Activated T-helper 1 cell treated with anti-CD3 and anti-CD28 coated beads, Interleukin-2, amount 50 U/mL, for 16 hours (primary cell): ENCODE measurements at regions not wholly inside any gene's neighbourhood (a gene's known extent, or its start where the extent isn't known, plus 50 kb on each side); places are given as distances from the start of the nearest gene placed in this dataset.

Source experiments
- DNase-seq, 2 donors: peaks; one replicate each; pipeline ENCODE4 v3.0.0-alpha.2; 2020; ENCODE audit warnings: low read depth in 1 of 2, low spot score in 1 of 2

GRCh38 chr10:129165076-129165720 lies 301.8 kb upstream of the MGMT start:
- no peak for DNase-seq

GRCh38 chr10:129165770-129166169 lies 301.3 kb upstream of the MGMT start:
- DNase-seq, result no peak

DNA sequence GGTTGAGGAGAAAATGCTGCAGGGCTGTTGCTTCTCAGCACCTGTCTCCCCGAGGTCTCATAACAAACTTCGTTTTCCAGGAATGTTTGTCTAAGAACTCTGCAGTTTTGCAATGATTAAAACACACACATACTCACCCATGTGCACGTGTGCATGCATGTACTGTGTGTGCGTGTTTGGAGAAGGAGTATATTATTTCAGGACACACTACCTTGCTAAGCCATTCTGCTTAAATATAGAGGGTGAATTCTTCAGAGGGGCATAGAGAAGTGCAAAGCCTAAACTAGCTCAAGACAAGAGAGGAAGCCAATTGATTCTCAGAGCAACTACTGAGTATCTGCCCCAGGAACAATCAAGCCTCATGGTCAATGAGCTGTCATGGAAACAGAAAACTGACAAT lies 298.4 kb upstream of the MGMT start:
- DNase-seq, result no peak

- DNase-seq, result no peak
These were observed 297.9 kb upstream of the MGMT start for GRCh38 chr10:129169115-129169514.

DNA sequence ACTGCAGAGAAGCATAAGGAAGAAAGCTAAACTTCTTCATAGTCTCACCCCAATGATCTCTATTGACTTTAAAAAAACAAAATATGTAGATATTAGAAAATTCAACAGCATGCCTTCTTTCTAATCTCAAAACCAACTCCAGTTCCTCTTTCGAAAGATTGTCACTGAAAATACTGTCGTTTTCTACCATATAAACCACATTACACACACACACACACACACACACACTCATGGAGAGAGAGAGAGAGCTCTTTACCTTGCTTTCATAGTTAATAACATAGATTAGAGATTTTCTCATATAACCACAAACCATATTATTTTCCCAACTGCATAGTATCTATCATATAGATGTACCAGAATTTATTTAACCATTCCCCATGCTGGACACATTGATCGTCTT lies 296.2 kb upstream of the MGMT start:
- no peak for DNase-seq

- no peak for DNase-seq
These were observed 295.2 kb upstream of the MGMT start for GRCh38 chr10:129171812-129172211.

DNA sequence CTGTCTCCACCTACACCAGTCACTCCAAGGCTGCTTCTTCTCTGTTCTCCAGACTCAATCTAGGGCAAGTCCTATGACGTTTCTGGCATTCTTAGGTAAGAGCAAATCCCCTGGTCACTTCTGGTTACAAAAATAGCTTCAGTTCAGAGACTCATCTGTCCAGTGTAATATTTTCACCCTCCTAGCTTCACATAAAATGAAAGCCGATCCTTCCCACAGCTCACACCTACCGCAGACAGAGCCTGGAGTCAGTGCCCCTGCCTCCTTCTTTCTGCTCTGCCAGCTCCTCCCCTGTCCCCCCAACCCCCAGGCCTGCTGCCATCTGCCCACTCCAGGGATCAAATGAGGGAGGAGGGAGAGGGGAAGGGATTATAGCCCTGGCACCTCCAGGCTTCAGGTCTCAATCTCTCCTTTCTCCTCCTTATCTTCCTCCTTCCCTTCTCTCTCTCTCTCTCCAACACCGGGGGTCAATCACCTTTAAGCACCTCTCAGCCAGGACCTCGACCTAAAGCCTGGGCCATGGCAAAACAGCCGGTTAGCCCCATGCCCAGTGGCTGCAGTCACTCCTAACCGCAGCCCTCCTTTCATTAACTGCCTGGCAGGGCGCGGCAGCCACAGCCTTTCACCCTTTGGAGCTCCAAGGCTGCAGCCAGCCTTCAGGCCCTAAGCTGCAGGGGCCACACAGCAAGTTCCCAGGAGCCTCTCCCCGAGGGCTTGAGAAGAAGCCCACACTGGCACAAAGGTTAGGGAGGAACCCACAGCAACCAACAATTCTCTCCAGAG lies 292.6 kb upstream of the MGMT start:
- no peak for DNase-seq

DNA sequence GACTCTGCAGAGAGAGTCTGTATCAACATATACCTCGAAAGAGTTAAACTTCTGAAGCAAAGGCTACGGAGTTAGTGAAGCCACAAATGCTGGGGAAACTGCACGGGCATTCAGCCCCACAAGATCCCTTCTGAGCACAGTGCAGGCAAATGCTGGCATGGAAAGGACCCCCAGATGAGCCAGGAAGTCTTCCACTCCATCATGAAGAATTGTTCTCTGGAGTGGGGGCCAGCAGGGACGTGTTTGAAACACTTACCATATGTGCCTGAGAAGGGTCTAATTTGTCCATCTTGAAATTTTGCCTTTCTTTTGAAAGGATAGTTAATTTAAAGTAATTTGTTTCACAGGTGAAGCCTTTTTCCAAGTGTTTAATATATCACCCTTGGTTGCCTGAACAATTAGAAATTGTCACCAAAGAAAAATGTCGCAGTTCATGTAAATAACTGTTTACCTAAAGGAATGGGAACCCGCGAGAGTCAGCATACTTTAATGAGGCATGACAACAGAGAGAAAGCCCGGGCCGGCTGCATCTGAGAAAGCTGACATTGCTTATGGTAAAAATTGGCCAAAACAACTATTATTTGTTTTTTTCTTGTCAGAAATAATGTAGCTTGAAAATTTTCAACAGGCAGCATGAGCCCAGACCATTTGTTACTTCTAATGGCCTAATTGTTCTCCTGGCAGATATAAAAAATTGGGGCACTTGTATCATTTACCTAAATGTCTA lies 287.6 kb upstream of the MGMT start:
- DNase-seq, result no peak

DNA sequence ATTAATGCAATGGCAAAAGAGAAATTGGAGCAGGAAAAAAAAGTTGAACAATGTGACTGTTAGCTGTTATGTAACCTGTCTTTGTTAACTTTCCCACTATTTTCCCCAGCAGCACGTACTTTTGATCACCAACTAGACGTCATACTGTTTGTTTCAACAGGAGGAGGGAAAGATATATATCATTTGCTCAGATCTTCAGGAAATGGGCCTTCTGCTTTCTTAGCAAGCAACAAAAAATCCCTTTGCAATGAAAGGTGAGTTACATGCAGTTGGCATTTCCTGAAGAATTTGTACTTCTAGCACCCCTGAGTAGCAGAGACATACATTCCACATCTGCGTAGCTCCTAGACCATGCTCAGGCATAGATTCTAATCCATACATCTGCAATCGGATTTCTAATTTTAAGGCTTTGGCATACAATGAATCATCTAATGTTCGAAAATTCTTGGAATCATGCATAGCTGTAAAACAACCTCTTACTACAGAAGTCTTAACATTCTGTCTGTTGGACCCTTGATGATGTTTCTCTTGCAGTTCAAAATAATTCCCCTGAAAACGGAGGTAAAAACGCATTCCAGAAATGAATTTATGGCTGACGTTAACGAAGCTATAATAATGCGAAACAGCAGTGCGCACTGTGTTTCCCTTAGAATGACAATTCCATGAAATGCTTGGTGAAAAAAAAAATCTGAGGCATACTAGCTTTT lies 286.9 kb upstream of the MGMT start:
- DNase-seq, result no peak

DNA sequence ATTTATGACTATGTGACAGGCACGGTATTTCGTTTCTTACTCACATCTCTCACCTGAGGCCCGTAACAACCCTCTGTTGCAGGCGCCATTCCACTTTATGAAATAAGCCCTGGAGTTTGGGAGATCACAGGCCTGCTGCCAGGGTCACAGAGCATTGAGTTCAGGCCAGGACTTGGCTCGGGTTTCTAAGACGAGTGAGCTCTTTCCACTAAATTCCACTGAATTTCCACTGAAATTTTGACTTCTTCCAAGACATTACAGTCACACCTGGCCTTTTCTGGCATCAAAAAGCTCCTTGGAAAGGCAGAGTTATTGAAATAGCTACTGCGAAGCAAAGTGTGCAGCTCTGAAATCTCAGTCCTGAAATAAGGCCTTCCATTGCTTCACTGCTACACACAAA lies 282.8 kb upstream of the MGMT start:
- no peak for DNase-seq

DNA sequence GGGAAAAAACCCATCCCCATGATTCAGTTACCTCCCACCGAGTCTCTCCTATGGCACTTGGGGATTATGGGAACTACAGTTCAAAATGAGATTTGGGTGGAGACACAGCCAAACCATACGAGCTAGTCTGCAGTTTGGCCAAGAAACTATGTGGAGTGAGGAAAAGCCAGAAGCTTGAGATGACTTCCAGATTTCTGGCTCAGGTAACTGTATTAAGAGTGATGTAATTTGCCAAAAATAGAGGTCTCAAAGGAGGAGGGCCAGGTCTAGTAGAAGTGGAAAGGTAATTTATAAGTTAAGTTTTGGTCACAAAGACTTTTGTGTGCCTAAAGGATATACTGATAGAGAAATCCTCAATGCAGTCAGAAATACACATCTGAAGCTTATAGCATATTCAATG lies 279.7 kb upstream of the MGMT start:
- DNase-seq, result no peak

GRCh38 chr10:129191797-129192196 lies 275.2 kb upstream of the MGMT start:
- no peak for DNase-seq

DNA sequence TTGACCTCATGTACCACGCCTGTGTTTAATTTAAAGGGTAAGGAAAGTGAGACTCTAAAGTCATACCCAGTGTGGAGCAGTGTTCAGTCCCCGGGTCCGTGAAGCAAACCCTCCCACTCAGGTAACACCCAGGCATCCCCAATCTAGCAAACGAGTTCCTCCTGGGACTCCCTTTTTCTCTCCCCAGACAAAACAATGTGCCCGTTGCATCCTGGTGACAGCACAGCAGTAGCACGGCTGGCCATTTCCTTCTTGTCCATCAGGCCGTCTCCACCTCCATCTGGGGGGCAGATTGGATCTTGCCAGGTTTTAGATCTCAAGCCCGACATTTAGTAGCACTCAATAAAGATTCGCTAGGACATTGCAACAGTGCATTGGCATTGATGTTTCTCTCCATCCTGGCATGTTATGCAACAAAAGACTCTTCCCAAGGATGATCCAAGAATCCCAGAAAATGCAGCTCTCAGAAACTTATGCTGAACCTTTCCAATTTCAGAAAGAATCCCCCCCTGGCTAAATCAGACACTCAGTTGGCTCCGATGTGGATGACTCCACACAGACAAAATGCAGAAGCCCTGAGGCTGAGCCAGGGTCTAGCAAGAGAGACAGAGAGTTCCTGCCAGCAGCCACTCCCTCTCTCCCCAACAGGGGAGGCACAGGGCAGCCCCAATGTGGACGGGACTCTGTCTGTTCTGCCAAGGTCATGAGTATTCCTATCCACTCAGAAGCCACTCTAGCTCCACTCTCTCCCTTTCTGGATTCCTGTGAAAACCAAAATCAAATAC lies 274.5 kb upstream of the MGMT start:
- DNase-seq, result no peak

DNA sequence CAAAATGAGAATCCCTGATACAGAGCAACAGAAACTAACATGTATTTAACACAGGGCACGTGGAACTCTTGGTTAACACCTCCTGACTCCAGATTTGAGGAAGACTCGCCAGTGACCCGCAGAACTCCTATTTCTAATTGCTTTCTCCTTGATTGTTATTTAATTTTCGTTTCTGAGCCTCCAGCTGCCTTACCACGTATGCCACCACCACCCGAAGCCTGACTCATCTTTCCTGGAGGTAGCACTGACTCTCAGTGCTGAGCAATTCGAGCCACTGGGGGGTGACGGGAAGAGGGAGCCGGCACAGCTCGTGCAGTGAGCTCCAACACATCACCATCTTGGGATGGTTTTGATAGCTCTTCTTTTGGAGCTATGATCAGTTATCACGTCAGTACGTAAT lies 273.9 kb upstream of the MGMT start:
- no peak for DNase-seq

DNA sequence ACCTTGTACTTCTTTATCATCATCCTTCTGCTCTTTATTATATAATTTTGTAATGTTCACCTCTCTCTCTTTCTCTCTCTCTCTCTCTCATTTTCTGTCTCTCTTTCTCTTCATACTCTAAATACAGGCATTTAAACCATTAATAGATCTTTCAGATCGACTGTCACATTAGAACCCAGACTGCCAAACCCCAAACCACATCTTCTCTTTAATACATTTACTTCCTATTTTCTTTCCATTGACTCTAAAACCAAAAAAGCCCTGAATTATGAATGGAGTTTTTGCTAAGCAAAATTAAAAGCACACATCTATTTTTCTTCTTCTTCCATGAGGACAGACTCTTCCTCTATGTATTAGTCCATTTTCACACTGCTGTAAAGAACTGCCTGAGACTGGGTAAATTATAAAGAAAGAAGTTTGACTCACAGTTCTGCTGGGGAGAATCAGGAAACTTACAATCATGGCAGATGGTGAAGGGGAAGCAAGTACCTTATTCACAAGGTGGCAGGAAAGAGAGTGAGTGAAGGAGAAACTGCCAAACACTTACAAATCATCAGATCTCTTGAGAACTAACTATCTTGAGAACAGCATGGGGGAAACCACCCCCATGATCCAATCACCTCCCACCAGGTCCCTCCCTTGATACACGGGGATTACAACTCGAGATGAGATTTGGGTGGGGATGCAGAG lies 272.7 kb upstream of the MGMT start:
- no peak for DNase-seq

GRCh38 chr10:129199826-129200225 lies 267.2 kb upstream of the MGMT start:
- no peak for DNase-seq

DNA sequence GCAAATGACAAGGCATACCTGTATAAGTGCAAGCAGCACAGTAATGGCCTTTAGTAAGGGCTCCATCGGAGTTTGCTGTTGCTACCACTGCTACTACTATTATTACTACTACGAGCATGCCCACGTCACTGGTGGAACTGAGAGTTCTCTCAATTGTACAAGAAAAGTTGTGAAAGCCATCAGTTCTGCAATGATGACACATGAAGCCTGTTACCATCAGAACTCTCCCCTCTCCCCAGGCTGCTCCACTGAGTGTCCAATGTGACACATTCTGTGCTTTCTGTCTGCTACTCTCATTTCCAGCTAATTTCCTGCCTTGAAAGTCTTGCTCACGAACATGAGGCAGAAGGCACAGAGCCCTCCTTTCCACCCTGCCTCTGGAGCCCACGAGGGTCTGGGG lies 263.2 kb upstream of the MGMT start:
- DNase-seq, result no peak

DNA sequence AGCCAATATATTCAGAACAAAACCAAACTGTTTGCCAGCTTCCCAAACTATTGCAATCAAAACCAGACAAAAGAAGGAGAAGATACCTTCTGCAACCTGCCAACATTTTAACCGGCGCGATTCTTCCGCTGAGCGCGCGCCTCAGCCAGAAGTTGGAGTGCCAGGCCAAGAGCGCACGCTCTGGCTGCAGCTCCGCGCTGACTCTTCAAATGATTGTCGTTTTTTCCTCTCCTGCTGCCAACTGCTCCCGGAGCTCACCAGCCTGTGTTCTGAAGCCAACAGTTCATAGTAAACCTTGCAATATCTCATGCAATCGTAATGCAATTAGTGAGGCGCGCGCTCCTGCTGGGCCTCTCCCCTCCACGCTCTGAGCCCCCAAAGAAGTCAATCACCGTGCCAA lies 259.7 kb upstream of the MGMT start:
- DNase-seq, result no peak

- no peak for DNase-seq
These were observed 256.2 kb upstream of the MGMT start for GRCh38 chr10:129210876-129211275.

GRCh38 chr10:129213256-129213655 lies 253.8 kb upstream of the MGMT start:
- no peak for DNase-seq
